HG03442 (cell line): ENCODE measurements at regions not wholly inside any gene's neighbourhood (a gene's known extent, or its start where the extent isn't known, plus 50 kb on each side); places are given as distances from the start of the nearest gene placed in this dataset.

Experiments
- ATAC-seq: cut with Tn5 transposase; IDR thresholded peaks from one replicate; pipeline ENCODE4 v1.9.1; 2021; ENCODE audit warnings: mild to moderate bottlenecking, moderate library complexity; ENCODE audit not compliant: unreplicated experiment

GRCh38 chr5:30866142-30866541 lies 327.3 kb upstream of the CDH6 start:
- ATAC-seq: no peak

GRCh38 chr5:30856242-30856641 lies 337.2 kb upstream of the CDH6 start:
- no peak for ATAC-seq

- no peak for ATAC-seq
Measured at GRCh38 chr5:30853158-30853557, 340.3 kb upstream of the CDH6 start.

GRCh38 chr5:30850866-30851265 lies 342.6 kb upstream of the CDH6 start:
- no peak for ATAC-seq

- ATAC-seq: no peak
Measured at GRCh38 chr5:30849931-30850710, 343.4 kb upstream of the CDH6 start.

GRCh38 chr5:30846171-30846570 lies 347.3 kb upstream of the CDH6 start:
- ATAC-seq: no peak

GRCh38 chr5:30845194-30845593 lies 348.3 kb upstream of the CDH6 start:
- no peak for ATAC-seq

GRCh38 chr5:30843541-30843940 lies 349.9 kb upstream of the CDH6 start:
- no peak for ATAC-seq

GRCh38 chr5:30839956-30840355 lies 353.5 kb upstream of the CDH6 start:
- no peak for ATAC-seq

- no peak for ATAC-seq
Measured at GRCh38 chr5:30838936-30839496, 354.5 kb upstream of the CDH6 start.

- no peak for ATAC-seq
Measured at GRCh38 chr5:30832519-30832918, 361.0 kb upstream of the CDH6 start.

- ATAC-seq: no peak
Measured at GRCh38 chr5:30831605-30832004, 361.9 kb upstream of the CDH6 start.

GRCh38 chr5:30831123-30831522 lies 362.4 kb upstream of the CDH6 start:
- ATAC-seq: no peak

- no peak for ATAC-seq
Measured at GRCh38 chr5:30811298-30811697, 382.2 kb upstream of the CDH6 start.

- no peak for ATAC-seq
Measured at GRCh38 chr5:30809933-30810332, 383.6 kb upstream of the CDH6 start.

- no peak for ATAC-seq
Measured at GRCh38 chr5:30808996-30809395, 384.5 kb upstream of the CDH6 start.

- no peak for ATAC-seq
Measured at GRCh38 chr5:30804739-30805505, 388.6 kb upstream of the CDH6 start.

GRCh38 chr5:30802961-30803705 lies 390.4 kb upstream of the CDH6 start:
- ATAC-seq: no peak

- no peak for ATAC-seq
Measured at GRCh38 chr5:30781643-30782042, 411.8 kb upstream of the CDH6 start.

GRCh38 chr5:30768056-30768690 lies 425.3 kb upstream of the CDH6 start:
- no peak for ATAC-seq

GRCh38 chr5:30765706-30766105 lies 427.8 kb upstream of the CDH6 start:
- ATAC-seq: no peak
